Panc1 (cell line): ENCODE measurements at regions not wholly inside any gene's neighbourhood (a gene's known extent, or its start where the extent isn't known, plus 50 kb on each side); places are given as distances from the start of the nearest gene placed in this dataset.

Source experiments
- ATAC-seq: fragments of 200-7000 bp; cut with Tn5 transposase; 2 replicates; pipeline ENCODE4 v1.9.1; 2020; ENCODE audit warnings: mild to moderate bottlenecking, moderate library complexity
- BruUV-seq: library from RNA; stranded (reverse); fragments of 400-500 nt; replicated peaks from 2 replicates; lab custom pipeline; 2021; lab: Mats Ljungman, UMichigan
- CTCF ChIA-PET: fragments of 300-600 bp; sonication (Branson Sonifier 250); formaldehyde crosslinking; loops from one replicate; lab custom pipeline; 2022; ENCODE audit warnings: antibody characterized with exemption; lab: Charles Lee
- POLR2A ChIA-PET: fragments of 300-600 bp; sonication (Branson Sonifier 250); formaldehyde crosslinking; loops from one replicate; lab custom pipeline; 2022; ENCODE audit warnings: antibody characterized with exemption; lab: Charles Lee
- DNase-seq: peaks from one replicate; pipeline ENCODE4 v3.0.0-alpha.2; 2010; ENCODE audit warnings: low read depth, low spot score
- H3K27ac ChIP-seq: 2 replicates; pipeline ENCODE4 v1.5.1; 2011; ENCODE audit warnings: mild to moderate bottlenecking, low read length, inconsistent platforms
- H3K27me3 ChIP-seq: fragments of 200-500 bp; sonication (Bioruptor generic); 2 replicates; pipeline ENCODE4 v1.6.0; 2014; ENCODE audit warnings: low read length, inconsistent platforms; ENCODE audit not compliant: control insufficient read depth, insufficient read depth
- H3K36me3 ChIP-seq: fragments of 200-500 bp; sonication (Bioruptor generic); 2 replicates; pipeline ENCODE4 v1.5.1; 2014; ENCODE audit warnings: inconsistent platforms, mild to moderate bottlenecking, low read length, moderate library complexity; ENCODE audit not compliant: control insufficient read depth, insufficient read depth
- H3K4me1 ChIP-seq: 2 replicates; pipeline ENCODE4 v1.5.1; 2011; ENCODE audit warnings: inconsistent platforms, mild to moderate bottlenecking, low read length, moderate library complexity; ENCODE audit not compliant: control insufficient read depth, insufficient read depth
- H3K4me3 ChIP-seq, 2 experiments: 2 replicates each; pipeline ENCODE4 v1.5.1; 2011 to 2012; ENCODE audit warnings: low read depth in 2 of 2, low read length in 2 of 2, mild to moderate bottlenecking in 2 of 2, inconsistent platforms in 1 of 2, moderate library complexity in 1 of 2
- H3K9me3 ChIP-seq: fragments of 200-500 bp; sonication (Bioruptor generic); 2 replicates; pipeline ENCODE4 v1.5.1; 2014; ENCODE audit warnings: low read depth, mild to moderate bottlenecking, inconsistent platforms, low read length, moderate library complexity; ENCODE audit not compliant: control insufficient read depth, insufficient read depth
- POLR2AphosphoS5 ChIP-seq: IDR thresholded peaks from 2 replicates; pipeline ENCODE4 v1.6.1; 2012; ENCODE audit warnings: mild to moderate bottlenecking, low read depth, low read length, moderate library complexity
- REST ChIP-seq, 2 experiments: IDR thresholded peaks; 2 replicates each; pipeline ENCODE4 v1.6.1; 2011 to 2012; ENCODE audit warnings: low read depth in 2 of 2, control low read depth in 1 of 2, low read length in 1 of 2, mild to moderate bottlenecking in 1 of 2, moderate library complexity in 1 of 2; ENCODE audit not compliant: insufficient read depth in 1 of 2
- SIN3A ChIP-seq: IDR thresholded peaks from 2 replicates; pipeline ENCODE4 v1.6.1; 2012; ENCODE audit warnings: low read depth, mild to moderate bottlenecking, low read length, moderate library complexity, borderline replicate concordance; ENCODE audit not compliant: insufficient read depth
- TCF7L2 ChIP-seq: IDR thresholded peaks from 2 replicates; pipeline ENCODE4 v1.6.1; 2011; ENCODE audit warnings: mild to moderate bottlenecking, low read depth, low read length, inconsistent platforms
- in situ Hi-C: cut with HindIII; loops from 2 replicates; pipeline ENCODE4 v1.10.0; 2016; ENCODE audit warnings: low sequenced_read_pairs, low pct_unique_long_range_greater_than_20kb
- intact Hi-C: fragments of 100-400 bp; cut with micrococcal nuclease; formaldehyde crosslinking; loops from one replicate; pipeline ENCODE4 v1.10.0; 2022; ENCODE audit not compliant: unreplicated experiment
- TF ChIP-seq, protein P1 (sequence below): fragments of 450-650 bp; IDR thresholded peaks from 2 replicates; pipeline ENCODE4 v1.5.1; 2017; ENCODE audit warnings: mild to moderate bottlenecking

DNA sequence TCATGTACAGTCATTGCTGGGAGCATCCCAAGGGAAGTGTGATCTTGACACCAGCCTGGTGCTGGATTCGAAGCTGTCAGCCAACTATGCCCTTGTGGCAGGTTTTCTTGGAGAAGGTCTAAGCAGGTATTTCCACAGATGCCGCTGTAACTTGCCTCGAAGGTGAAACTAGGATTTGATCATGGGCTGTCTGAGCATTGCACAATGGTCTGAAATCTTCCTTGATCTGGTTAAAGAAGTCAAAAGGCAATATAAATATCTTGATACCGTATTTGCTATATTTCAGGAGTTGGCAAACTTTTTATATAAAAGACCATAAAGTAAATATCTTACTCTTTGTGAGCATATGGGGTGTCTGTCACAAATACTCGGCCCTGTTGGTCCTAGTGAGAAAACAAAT is 206.8 kb downstream of the LYPLAL1 start:
- TF ChIP-seq SIN3A (no peak), REST (IDR thresholded peaks at IDR 0.05; ENCODE audit: insufficient read depth in 1 of 2, low read depth in 2 of 2, low read length in 1 of 2) (no peak), POLR2AphosphoS5 (no peak), TCF7L2 (no peak)
- TF ChIP-seq, protein P1, sequence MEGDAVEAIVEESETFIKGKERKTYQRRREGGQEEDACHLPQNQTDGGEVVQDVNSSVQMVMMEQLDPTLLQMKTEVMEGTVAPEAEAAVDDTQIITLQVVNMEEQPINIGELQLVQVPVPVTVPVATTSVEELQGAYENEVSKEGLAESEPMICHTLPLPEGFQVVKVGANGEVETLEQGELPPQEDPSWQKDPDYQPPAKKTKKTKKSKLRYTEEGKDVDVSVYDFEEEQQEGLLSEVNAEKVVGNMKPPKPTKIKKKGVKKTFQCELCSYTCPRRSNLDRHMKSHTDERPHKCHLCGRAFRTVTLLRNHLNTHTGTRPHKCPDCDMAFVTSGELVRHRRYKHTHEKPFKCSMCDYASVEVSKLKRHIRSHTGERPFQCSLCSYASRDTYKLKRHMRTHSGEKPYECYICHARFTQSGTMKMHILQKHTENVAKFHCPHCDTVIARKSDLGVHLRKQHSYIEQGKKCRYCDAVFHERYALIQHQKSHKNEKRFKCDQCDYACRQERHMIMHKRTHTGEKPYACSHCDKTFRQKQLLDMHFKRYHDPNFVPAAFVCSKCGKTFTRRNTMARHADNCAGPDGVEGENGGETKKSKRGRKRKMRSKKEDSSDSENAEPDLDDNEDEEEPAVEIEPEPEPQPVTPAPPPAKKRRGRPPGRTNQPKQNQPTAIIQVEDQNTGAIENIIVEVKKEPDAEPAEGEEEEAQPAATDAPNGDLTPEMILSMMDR: no peak
- no TSS peak for BruUV-seq
- intact Hi-C loops (no loop called here), in situ Hi-C loops (no loop called here)
- POLR2A ChIA-PET: no interaction called here
- DNase-seq (no peak), ATAC-seq (no peak)
- Histone ChIP-seq H3K4me1 (no peaks in the 10 kb centered on the region; the same call in 1 of the 2 replicates), H3K36me3 (no peaks in the 10 kb centered on the region), H3K9me3 (no peaks in the 10 kb centered on the region), H3K4me3 (no peak overlapping the region), H3K27me3 (no peaks in the 10 kb centered on the region), H3K27ac (no peak overlapping the region)
- CTCF ChIA-PET: no interaction called here

DNA sequence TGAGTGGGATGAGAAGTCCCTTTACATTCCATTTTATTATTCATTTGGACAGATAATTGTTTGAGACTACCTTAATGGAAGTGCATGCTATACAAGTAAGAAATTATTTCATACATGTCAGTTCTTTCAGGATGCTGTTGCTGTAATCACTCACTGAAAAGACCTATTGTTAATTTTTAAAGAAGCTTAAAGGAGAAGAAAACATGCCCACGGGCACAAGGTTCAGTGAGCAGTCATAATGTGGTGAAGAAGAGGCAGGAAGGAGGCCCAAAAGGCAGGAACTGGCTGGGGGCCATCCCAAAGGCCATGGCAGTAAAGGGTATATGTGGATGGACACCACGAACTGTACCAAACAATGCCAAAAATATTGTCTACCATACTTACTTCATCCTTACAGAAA is 206.0 kb downstream of the LYPLAL1 start:
- Histone ChIP-seq H3K4me1 (no peaks in the 10 kb centered on the region; the same call in 1 of the 2 replicates), H3K36me3 (no peaks in the 10 kb centered on the region), H3K27ac (no peak overlapping the region), H3K9me3 (no peaks in the 10 kb centered on the region), H3K4me3 (no peak overlapping the region), H3K27me3 (no peaks in the 10 kb centered on the region)
- ATAC-seq: no peak
- CTCF ChIA-PET: no interaction called here
- in situ Hi-C loops: no loop called here
- no peak for TF ChIP-seq REST (IDR thresholded peaks at IDR 0.05; ENCODE audit: insufficient read depth in 1 of 2, low read depth in 2 of 2, low read length in 1 of 2)
- TF ChIP-seq TCF7L2: no peak
- TF ChIP-seq, protein P1: no peak
- TF ChIP-seq SIN3A: no peak
- TF ChIP-seq POLR2AphosphoS5: no peak
- no TSS peak for BruUV-seq
- DNase-seq: no peak
- POLR2A ChIA-PET: no interaction called here
- intact Hi-C loops: no loop called here
